ENCODE measurements at regions not wholly inside any gene's neighbourhood (a gene's known extent, or its start where the extent isn't known, plus 50 kb on each side); places are given as distances from the start of the nearest gene placed in this dataset.
"Not testable (repeated sequence)": the region's sequence is repeated elsewhere in the genome, so short reads cannot be mapped to it uniquely, and the experiment has no call there.

GRCh38 chr5:118392491-118392890 lies 595.9 kb downstream of the DTWD2 start:
- H3K9me3 ChIP-seq = no peaks in the 10 kb centered on the region
- TF ChIP-seq CTCF (IDR thresholded peaks at IDR 0.05) (no peak), POLR2A (IDR thresholded peaks at IDR 0.05) (no peak)
- no peak for DNase-seq
- no peaks in the 10 kb centered on the region for H3K36me3 ChIP-seq
- intact Hi-C loops (cut with DNase I) = no loop called here
- no peak overlapping the region for H3K27ac ChIP-seq
- WGBS, 2 donors = 84 to 86% methylated on average over 6 of the region's 6 CpGs
- H3K4me3 ChIP-seq (replicated peaks in 1 of 3) = no peak overlapping the region
- no peaks in the 10 kb centered on the region for H3K4me1 ChIP-seq
- no peaks in the 10 kb centered on the region for H3K27me3 ChIP-seq

- H3K27ac ChIP-seq; H3K36me3 ChIP-seq; intact Hi-C loops (cut with DNase I); H3K4me1 ChIP-seq; DNase-seq; H3K9me3 ChIP-seq; H3K27me3 ChIP-seq; H3K4me3 ChIP-seq (replicated peaks in 1 of 3): not testable (repeated sequence)
- 94 to 97% methylated on average over 14 to 15 of the region's 15 CpGs for WGBS, 2 donors
Observed at GRCh38 chr5:118382931-118383330, 605.4 kb downstream of the DTWD2 start.

GRCh38 chr5:118379470-118379869 lies 608.9 kb downstream of the DTWD2 start:
- Histone ChIP-seq H3K36me3 (no peaks in the 10 kb centered on the region), H3K9me3 (no peaks in the 10 kb centered on the region), H3K27me3 (no peaks in the 10 kb centered on the region), H3K4me1 (no peaks in the 10 kb centered on the region), H3K4me3 (replicated peaks in 1 of 3) (no peak overlapping the region), H3K27ac (no peak overlapping the region)
- intact Hi-C loops (cut with DNase I) = no loop called here
- WGBS, 2 donors = 52 to 67% methylated on average over 2 of the region's 2 CpGs
- TF ChIP-seq POLR2A (IDR thresholded peaks at IDR 0.05) (no peak), CTCF (IDR thresholded peaks at IDR 0.05) (no peak)
- no peak for DNase-seq

GRCh38 chr5:118378959-118379358 lies 609.4 kb downstream of the DTWD2 start:
- Histone ChIP-seq H3K4me3 (replicated peaks in 1 of 3) (no peak overlapping the region), H3K36me3 (no peaks in the 10 kb centered on the region), H3K4me1 (no peaks in the 10 kb centered on the region), H3K27ac (no peak overlapping the region), H3K9me3 (no peaks in the 10 kb centered on the region), H3K27me3 (no peaks in the 10 kb centered on the region)
- no peak for TF ChIP-seq CTCF (IDR thresholded peaks at IDR 0.05)
- TF ChIP-seq POLR2A (IDR thresholded peaks at IDR 0.05) = no peak
- intact Hi-C loops (cut with DNase I) = no loop called here
- 71 to 72% methylated on average over 1 of the region's 1 CpG for WGBS, 2 donors
- no peak for DNase-seq

GRCh38 chr5:118377420-118377819 lies 610.9 kb downstream of the DTWD2 start:
- TF ChIP-seq CTCF (IDR thresholded peaks at IDR 0.05) (no peak), POLR2A (IDR thresholded peaks at IDR 0.05) (no peak)
- no peaks in the 10 kb centered on the region for H3K36me3 ChIP-seq
- no peak overlapping the region for H3K27ac ChIP-seq
- H3K9me3 ChIP-seq = no peaks in the 10 kb centered on the region
- H3K4me1 ChIP-seq = no peaks in the 10 kb centered on the region
- no peak overlapping the region for H3K4me3 ChIP-seq (replicated peaks in 1 of 3)
- intact Hi-C loops (cut with DNase I) = no loop called here
- DNase-seq = no peak
- H3K27me3 ChIP-seq = no peaks in the 10 kb centered on the region

Data from thyroid gland (tissue), 4 donors.